ENCODE measurements at regions not wholly inside any gene's neighbourhood (a gene's known extent, or its start where the extent isn't known, plus 50 kb on each side); places are given as distances from the start of the nearest gene placed in this dataset.

DNA sequence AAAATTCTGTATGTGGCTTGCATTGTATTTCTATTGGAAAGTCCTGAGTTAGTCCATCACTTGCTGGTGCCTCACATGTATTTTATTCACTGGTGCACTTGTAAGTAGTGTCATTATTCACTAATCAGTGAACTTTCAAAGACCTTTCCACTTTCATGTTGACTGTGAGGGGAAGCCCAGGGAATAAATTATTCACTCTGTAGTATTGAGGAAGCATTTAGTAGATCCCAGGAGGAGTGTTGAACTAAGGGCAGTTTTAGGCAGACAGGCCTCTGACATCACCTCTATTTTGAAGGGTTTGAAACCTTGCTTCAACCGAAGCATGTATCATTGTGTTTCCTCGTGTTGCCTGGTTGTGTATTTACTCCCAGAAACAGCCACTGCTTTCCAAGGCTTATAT, 705.4 kb upstream of the RIOK2 start:
- in situ Hi-C loops (cut with MboI; ENCODE audit: low sequenced_read_pairs) = no loop called here
- Histone ChIP-seq H4K5ac (ENCODE audit: low read depth, low read length) (no peak overlapping the region), H3K23ac (ENCODE audit: low read depth, low read length) (no peak overlapping the region), H2AK5ac (ENCODE audit: low read depth, low read length) (no peak overlapping the region), H3K14ac (replicated peaks; ENCODE audit: low read depth, low read length) (no peak overlapping the region), H2AFZ (replicated peaks; ENCODE audit: low read length, poor library complexity) (no peak overlapping the region), H3K79me1 (ENCODE audit: low read depth in 1 of 2, low read length in 2 of 2) (no peaks in the 10 kb centered on the region), H3K18ac (ENCODE audit: low read depth, low read length) (no peak overlapping the region), H3K4me1 (ENCODE audit: control insufficient read depth, insufficient read depth, low read length) (no peaks in the 10 kb centered on the region), H4K91ac (ENCODE audit: insufficient read depth, low read depth, low read length) (no peak overlapping the region), H3K4me2 (ENCODE audit: low read depth, low read length) (no peak overlapping the region), H3K9ac (ENCODE audit: low read depth, low read length) (no peak overlapping the region), H2AK9ac (replicated peaks; ENCODE audit: low read depth, low read length, poor library complexity) (no peak overlapping the region), H3K27me3 (ENCODE audit: control insufficient read depth, insufficient read depth, low read length) (no peaks in the 10 kb centered on the region), H3K4me3 (ENCODE audit: insufficient read depth, low read depth, low read length) (no peak overlapping the region), H2BK5ac (ENCODE audit: low read depth, low read length, poor library complexity, severe bottlenecking) (no peak overlapping the region), H3K27ac (ENCODE audit: insufficient read depth, low read length) (no peak overlapping the region), H3K9me3 (ENCODE audit: control insufficient read depth, insufficient read depth, low read length) (no peaks in the 10 kb centered on the region), H3K36me3 (ENCODE audit: control insufficient read depth, insufficient read depth, low read length) (no peaks in the 10 kb centered on the region), H3K4ac (ENCODE audit: low read depth, low read length) (no peak overlapping the region), H4K20me1 (ENCODE audit: insufficient read depth, low read length) (no peaks in the 10 kb centered on the region), H4K8ac (ENCODE audit: low read depth in 2 of 2, low read length in 2 of 2) (no peak overlapping the region), H2BK15ac (ENCODE audit: low read depth, low read length) (no peak overlapping the region), H3K56ac (ENCODE audit: extremely low read depth, insufficient read depth, low read length) (no peak overlapping the region), H2BK120ac (ENCODE audit: low read depth, low read length) (no peak overlapping the region), H3K9me1 (ENCODE audit: insufficient read depth, low read length) (no peaks in the 10 kb centered on the region), H2BK20ac (ENCODE audit: low read depth, low read length) (no peak overlapping the region)
- WGBS, 2 experiments (ENCODE audit: extremely low coverage in 2 of 2, insufficient read length in 1 of 2) = no CpG with 5 or more reads among the region's 2 CpGs
- BruUV-seq (replicated peaks) = no TSS peak
- no peak for ATAC-seq (ENCODE audit: low read depth)
- TF ChIP-seq RFX5 (IDR thresholded peaks at IDR 0.05; ENCODE audit: low read depth, low read length) (no peak), SMC3 (IDR thresholded peaks at IDR 0.05; ENCODE audit: low read depth, low read length) (no peak), MXI1 (IDR thresholded peaks at IDR 0.05; ENCODE audit: borderline replicate concordance, low read depth, low read length) (no peak), MAFK (IDR thresholded peaks at IDR 0.05; ENCODE audit: low read depth, low read length) (no peak)
- TF ChIP-seq, protein P1, sequence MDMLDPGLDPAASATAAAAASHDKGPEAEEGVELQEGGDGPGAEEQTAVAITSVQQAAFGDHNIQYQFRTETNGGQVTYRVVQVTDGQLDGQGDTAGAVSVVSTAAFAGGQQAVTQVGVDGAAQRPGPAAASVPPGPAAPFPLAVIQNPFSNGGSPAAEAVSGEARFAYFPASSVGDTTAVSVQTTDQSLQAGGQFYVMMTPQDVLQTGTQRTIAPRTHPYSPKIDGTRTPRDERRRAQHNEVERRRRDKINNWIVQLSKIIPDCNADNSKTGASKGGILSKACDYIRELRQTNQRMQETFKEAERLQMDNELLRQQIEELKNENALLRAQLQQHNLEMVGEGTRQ (IDR thresholded peaks at IDR 0.05; ENCODE audit: low read depth, low read length) = no peak
- TF ChIP-seq, protein P2, sequence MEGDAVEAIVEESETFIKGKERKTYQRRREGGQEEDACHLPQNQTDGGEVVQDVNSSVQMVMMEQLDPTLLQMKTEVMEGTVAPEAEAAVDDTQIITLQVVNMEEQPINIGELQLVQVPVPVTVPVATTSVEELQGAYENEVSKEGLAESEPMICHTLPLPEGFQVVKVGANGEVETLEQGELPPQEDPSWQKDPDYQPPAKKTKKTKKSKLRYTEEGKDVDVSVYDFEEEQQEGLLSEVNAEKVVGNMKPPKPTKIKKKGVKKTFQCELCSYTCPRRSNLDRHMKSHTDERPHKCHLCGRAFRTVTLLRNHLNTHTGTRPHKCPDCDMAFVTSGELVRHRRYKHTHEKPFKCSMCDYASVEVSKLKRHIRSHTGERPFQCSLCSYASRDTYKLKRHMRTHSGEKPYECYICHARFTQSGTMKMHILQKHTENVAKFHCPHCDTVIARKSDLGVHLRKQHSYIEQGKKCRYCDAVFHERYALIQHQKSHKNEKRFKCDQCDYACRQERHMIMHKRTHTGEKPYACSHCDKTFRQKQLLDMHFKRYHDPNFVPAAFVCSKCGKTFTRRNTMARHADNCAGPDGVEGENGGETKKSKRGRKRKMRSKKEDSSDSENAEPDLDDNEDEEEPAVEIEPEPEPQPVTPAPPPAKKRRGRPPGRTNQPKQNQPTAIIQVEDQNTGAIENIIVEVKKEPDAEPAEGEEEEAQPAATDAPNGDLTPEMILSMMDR (conservative IDR thresholded peaks at IDR 0.05; ENCODE audit: low read depth, low read length) = no peak
- CTCF ChIA-PET = no interaction called here
- dilution Hi-C loops (cut with HindIII; ENCODE audit: low sequenced_read_pairs, unreplicated experiment) = no loop called here
- intact Hi-C loops (cut with micrococcal nuclease) = no loop called here
- POLR2A ChIA-PET (ENCODE audit: unreplicated experiment) = no interaction called here
- no peak for DNase-seq
